WTC11 (cell line): ENCODE measurements at regions not wholly inside any gene's neighbourhood (a gene's known extent, or its start where the extent isn't known, plus 50 kb on each side); places are given as distances from the start of the nearest gene placed in this dataset.

ENCODE experiments used
- ATAC-seq: fragments of 200-7000 bp; cut with Tn5 transposase; 2 replicates; pipeline ENCODE4 v1.10.0; 2021; ENCODE audit warnings: mild to moderate bottlenecking, moderate library complexity
- CTCF ChIA-PET: fragments of 300-600 bp; sonication (Branson Sonifier 250); formaldehyde crosslinking; loops from one replicate; lab custom pipeline; 2021; ENCODE audit warnings: antibody characterized with exemption; lab: Charles Lee
- POLR2A ChIA-PET: fragments of 350-600 bp; sonication (Branson Sonifier 250); formaldehyde crosslinking; loops from one replicate; lab custom pipeline; 2021; ENCODE audit warnings: antibody characterized with exemption; lab: Charles Lee
- DNase-seq: peaks from one replicate; pipeline ENCODE4 v3.0.0; 2021; ENCODE audit warnings: low spot score
- H3K27ac Mint-ChIP-seq: 2 replicates; pipeline ENCODE4 v1.8.0; 2021; ENCODE audit warnings: mixed read lengths
- H3K27me3 Mint-ChIP-seq: 2 replicates; pipeline ENCODE4 v1.8.0; 2021; ENCODE audit warnings: low read depth, mild to moderate bottlenecking, moderate library complexity, mixed read lengths
- H3K36me3 Mint-ChIP-seq: 2 replicates; pipeline ENCODE4 v1.8.0; 2021; ENCODE audit warnings: mixed read lengths
- H3K4me1 Mint-ChIP-seq: 2 replicates; pipeline ENCODE4 v1.8.0; 2022; ENCODE audit warnings: mixed read lengths
- H3K4me3 Mint-ChIP-seq: 2 replicates; pipeline ENCODE4 v1.8.0; 2021; ENCODE audit warnings: mild to moderate bottlenecking, moderate library complexity, mixed read lengths
- H3K9me3 Mint-ChIP-seq: 2 replicates; pipeline ENCODE4 v1.8.0; 2021; ENCODE audit warnings: mixed read lengths
- ATF1 ChIP-seq: sonication (generic); formaldehyde crosslinking; IDR thresholded peaks from 2 replicates; pipeline ENCODE4 v1.8.1; 2023; ENCODE audit warnings: mild to moderate bottlenecking, moderate library complexity, missing genetic modification reagents
- FOXK1 ChIP-seq: sonication (generic); formaldehyde crosslinking; IDR thresholded peaks from 2 replicates; pipeline ENCODE4 v1.8.0; 2022; ENCODE audit warnings: mild to moderate bottlenecking, moderate library complexity, missing genetic modification reagents
- GRHL2 ChIP-seq: fragments of 250-450 bp; sonication (Bioruptor Pico); IDR thresholded peaks from 2 replicates; pipeline ENCODE4 v1.8.0; 2022; ENCODE audit warnings: mild to moderate bottlenecking, moderate library complexity; ENCODE audit not compliant: insufficient replicate concordance, severe bottlenecking
- KAT7 ChIP-seq: sonication (generic); formaldehyde crosslinking; IDR thresholded peaks from 2 replicates; pipeline ENCODE4 v1.8.1; 2023; ENCODE audit warnings: missing genetic modification reagents, mild to moderate bottlenecking, borderline replicate concordance
- NR2C2 ChIP-seq: sonication (generic); formaldehyde crosslinking; IDR thresholded peaks from 2 replicates; pipeline ENCODE4 v1.8.0; 2022; ENCODE audit warnings: mild to moderate bottlenecking, missing genetic modification reagents
- TCF7 ChIP-seq: sonication (generic); formaldehyde crosslinking; IDR thresholded peaks from 2 replicates; pipeline ENCODE4 v1.8.0; 2022; ENCODE audit warnings: mild to moderate bottlenecking, low read depth, missing genetic modification reagents, moderate library complexity
- ZBTB21 ChIP-seq: sonication (generic); formaldehyde crosslinking; IDR thresholded peaks from 2 replicates; pipeline ENCODE4 v1.8.1; 2023; ENCODE audit warnings: mild to moderate bottlenecking, missing genetic modification reagents, borderline replicate concordance
- ZNF219 ChIP-seq: sonication (generic); formaldehyde crosslinking; IDR thresholded peaks from 2 replicates; pipeline ENCODE4 v1.8.0; 2023; ENCODE audit warnings: missing genetic modification reagents, mild to moderate bottlenecking, borderline replicate concordance
- ZNF232 ChIP-seq: sonication (generic); formaldehyde crosslinking; IDR thresholded peaks from 2 replicates; pipeline ENCODE4 v1.8.0; 2022; ENCODE audit warnings: mild to moderate bottlenecking, missing genetic modification reagents
- TF ChIP-seq, protein P1 (sequence below): fragments of 200-600 bp; IDR thresholded peaks from 2 replicates; pipeline ENCODE4 v1.8.0; 2022; ENCODE audit warnings: antibody characterized with exemption
- TF ChIP-seq, protein P2 (sequence below): sonication (generic); formaldehyde crosslinking; IDR thresholded peaks from 2 replicates; pipeline ENCODE4 v1.8.0; 2022; ENCODE audit warnings: missing genetic modification reagents
- TF ChIP-seq, protein P3 (sequence below): sonication (generic); formaldehyde crosslinking; IDR thresholded peaks from 2 replicates; pipeline ENCODE4 v1.8.1; 2023; ENCODE audit warnings: mild to moderate bottlenecking, missing genetic modification reagents
- TF ChIP-seq, protein P4 (sequence below): sonication (generic); formaldehyde crosslinking; IDR thresholded peaks from 2 replicates; pipeline ENCODE4 v1.8.1; 2023; ENCODE audit warnings: mild to moderate bottlenecking, missing genetic modification reagents, moderate library complexity
- TF ChIP-seq, protein P5 (sequence below): sonication (generic); formaldehyde crosslinking; conservative IDR thresholded peaks from 2 replicates; pipeline ENCODE4 v1.8.1; 2023; ENCODE audit warnings: mild to moderate bottlenecking, low read depth, missing genetic modification reagents, moderate library complexity
- TF ChIP-seq, protein P6 (sequence below): fragments of 250-450 bp; sonication (Bioruptor Pico); IDR thresholded peaks from 2 replicates; pipeline ENCODE4 v2.1.2; 2022; ENCODE audit warnings: mild to moderate bottlenecking, moderate library complexity
- TF ChIP-seq, protein P7 (sequence below): fragments of 250-450 bp; sonication (Bioruptor Pico); IDR thresholded peaks from 2 replicates; pipeline ENCODE4 v1.8.0; 2021; ENCODE audit warnings: mild to moderate bottlenecking
- TF ChIP-seq, protein P8 (sequence below): sonication (generic); formaldehyde crosslinking; IDR thresholded peaks from 2 replicates; pipeline ENCODE4 v1.8.1; 2022; ENCODE audit warnings: low read depth, missing genetic modification reagents, borderline replicate concordance

DNA sequence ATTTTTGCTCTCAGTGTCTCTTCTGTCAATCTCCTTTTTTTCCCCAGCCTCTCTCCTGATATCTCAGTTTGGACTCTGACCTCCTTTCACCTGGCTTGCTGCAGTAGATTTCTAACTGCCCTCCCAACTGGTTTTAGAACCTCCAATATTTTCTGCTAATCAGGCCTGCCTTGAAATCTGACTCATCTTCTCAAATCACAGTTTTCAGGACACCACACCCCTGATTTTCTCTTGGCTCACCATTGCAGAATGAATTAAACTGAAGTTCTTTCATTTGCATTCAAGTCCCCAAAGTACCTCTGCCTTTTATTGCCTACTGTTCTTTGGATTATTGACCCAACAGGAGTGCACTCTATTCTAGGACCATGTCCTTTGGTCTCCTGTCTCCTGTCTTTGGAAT, 310.4 kb upstream of the TRPC7 start:
- H3K9me3 Mint-ChIP-seq: peaks cover 21% of the 10 kb centered on the region
- CTCF ChIA-PET: no interaction called here
- TF ChIP-seq, protein P1, sequence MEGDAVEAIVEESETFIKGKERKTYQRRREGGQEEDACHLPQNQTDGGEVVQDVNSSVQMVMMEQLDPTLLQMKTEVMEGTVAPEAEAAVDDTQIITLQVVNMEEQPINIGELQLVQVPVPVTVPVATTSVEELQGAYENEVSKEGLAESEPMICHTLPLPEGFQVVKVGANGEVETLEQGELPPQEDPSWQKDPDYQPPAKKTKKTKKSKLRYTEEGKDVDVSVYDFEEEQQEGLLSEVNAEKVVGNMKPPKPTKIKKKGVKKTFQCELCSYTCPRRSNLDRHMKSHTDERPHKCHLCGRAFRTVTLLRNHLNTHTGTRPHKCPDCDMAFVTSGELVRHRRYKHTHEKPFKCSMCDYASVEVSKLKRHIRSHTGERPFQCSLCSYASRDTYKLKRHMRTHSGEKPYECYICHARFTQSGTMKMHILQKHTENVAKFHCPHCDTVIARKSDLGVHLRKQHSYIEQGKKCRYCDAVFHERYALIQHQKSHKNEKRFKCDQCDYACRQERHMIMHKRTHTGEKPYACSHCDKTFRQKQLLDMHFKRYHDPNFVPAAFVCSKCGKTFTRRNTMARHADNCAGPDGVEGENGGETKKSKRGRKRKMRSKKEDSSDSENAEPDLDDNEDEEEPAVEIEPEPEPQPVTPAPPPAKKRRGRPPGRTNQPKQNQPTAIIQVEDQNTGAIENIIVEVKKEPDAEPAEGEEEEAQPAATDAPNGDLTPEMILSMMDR: no peak
- TF ChIP-seq NR2C2 (no peak), KAT7 (CRISPR knock-in tag) (no peak), ZBTB21 (no peak), TCF7 (CRISPR knock-in tag) (no peak), ZNF219 (CRISPR knock-in tag) (no peak)
- TF ChIP-seq, protein P2, sequence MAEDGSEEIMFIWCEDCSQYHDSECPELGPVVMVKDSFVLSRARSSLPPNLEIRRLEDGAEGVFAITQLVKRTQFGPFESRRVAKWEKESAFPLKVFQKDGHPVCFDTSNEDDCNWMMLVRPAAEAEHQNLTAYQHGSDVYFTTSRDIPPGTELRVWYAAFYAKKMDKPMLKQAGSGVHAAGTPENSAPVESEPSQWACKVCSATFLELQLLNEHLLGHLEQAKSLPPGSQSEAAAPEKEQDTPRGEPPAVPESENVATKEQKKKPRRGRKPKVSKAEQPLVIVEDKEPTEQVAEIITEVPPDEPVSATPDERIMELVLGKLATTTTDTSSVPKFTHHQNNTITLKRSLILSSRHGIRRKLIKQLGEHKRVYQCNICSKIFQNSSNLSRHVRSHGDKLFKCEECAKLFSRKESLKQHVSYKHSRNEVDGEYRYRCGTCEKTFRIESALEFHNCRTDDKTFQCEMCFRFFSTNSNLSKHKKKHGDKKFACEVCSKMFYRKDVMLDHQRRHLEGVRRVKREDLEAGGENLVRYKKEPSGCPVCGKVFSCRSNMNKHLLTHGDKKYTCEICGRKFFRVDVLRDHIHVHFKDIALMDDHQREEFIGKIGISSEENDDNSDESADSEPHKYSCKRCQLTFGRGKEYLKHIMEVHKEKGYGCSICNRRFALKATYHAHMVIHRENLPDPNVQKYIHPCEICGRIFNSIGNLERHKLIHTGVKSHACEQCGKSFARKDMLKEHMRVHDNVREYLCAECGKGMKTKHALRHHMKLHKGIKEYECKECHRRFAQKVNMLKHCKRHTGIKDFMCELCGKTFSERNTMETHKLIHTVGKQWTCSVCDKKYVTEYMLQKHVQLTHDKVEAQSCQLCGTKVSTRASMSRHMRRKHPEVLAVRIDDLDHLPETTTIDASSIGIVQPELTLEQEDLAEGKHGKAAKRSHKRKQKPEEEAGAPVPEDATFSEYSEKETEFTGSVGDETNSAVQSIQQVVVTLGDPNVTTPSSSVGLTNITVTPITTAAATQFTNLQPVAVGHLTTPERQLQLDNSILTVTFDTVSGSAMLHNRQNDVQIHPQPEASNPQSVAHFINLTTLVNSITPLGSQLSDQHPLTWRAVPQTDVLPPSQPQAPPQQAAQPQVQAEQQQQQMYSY (CRISPR knock-in tag): no peak
- TF ChIP-seq, protein P3, sequence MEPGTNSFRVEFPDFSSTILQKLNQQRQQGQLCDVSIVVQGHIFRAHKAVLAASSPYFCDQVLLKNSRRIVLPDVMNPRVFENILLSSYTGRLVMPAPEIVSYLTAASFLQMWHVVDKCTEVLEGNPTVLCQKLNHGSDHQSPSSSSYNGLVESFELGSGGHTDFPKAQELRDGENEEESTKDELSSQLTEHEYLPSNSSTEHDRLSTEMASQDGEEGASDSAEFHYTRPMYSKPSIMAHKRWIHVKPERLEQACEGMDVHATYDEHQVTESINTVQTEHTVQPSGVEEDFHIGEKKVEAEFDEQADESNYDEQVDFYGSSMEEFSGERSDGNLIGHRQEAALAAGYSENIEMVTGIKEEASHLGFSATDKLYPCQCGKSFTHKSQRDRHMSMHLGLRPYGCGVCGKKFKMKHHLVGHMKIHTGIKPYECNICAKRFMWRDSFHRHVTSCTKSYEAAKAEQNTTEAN (CRISPR knock-in tag): no peak
- TF ChIP-seq, all 79 proteins: peak for 0
- ATAC-seq (no peak), DNase-seq (no peak)
- Mint-ChIP-seq H3K4me1 (peaks cover 24% of the 10 kb centered on the region), H3K27ac (no peak overlapping the region), H3K4me3 (no peak overlapping the region), H3K27me3 (no peaks in the 10 kb centered on the region), H3K36me3 (peaks cover 18% of the 10 kb centered on the region)
- POLR2A ChIA-PET: no interaction called here

DNA sequence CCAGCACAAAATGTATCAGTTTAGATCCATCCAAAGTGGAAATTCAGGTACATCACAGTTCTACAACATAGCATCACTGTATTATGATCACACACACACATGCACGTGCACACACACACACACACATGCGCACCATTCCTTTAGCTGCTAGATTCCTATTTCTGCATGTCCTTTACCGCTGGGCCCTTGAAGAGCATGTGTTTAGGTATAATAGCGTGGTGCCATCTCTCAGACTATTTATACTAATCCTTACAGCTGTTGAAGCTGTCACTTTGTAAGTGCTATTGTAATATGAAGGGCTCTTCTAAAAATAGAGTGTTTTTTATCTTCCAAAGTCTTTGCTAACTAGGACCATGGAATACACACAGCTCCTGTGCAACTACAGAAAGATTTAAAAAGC, 308.8 kb upstream of the TRPC7 start:
- ATAC-seq: no peak
- no peak overlapping the region for H3K27ac Mint-ChIP-seq
- no peak overlapping the region for H3K4me3 Mint-ChIP-seq
- no peak for DNase-seq
- H3K36me3 Mint-ChIP-seq: peaks cover 7% of the 10 kb centered on the region
- H3K27me3 Mint-ChIP-seq: no peaks in the 10 kb centered on the region
- H3K9me3 Mint-ChIP-seq: peaks cover 10% of the 10 kb centered on the region
- CTCF ChIA-PET: interaction anchor here (1.0 to 1.4 kb wide), 2 partner anchors 12 to 96 kb away, joined by 3 to 5 read pairs; no protein-coding TSS in a partner anchor
- POLR2A ChIA-PET: no interaction called here
- no peak for TF ChIP-seq ZNF219 (CRISPR knock-in tag)
- no peak for TF ChIP-seq GRHL2
- TF ChIP-seq, protein P3 (CRISPR knock-in tag): no peak
- no peak for TF ChIP-seq ZNF232 (CRISPR knock-in tag)
- TF ChIP-seq FOXK1 (CRISPR knock-in tag): no peak
- TF ChIP-seq NR2C2: no peak
- TF ChIP-seq, protein P4, sequence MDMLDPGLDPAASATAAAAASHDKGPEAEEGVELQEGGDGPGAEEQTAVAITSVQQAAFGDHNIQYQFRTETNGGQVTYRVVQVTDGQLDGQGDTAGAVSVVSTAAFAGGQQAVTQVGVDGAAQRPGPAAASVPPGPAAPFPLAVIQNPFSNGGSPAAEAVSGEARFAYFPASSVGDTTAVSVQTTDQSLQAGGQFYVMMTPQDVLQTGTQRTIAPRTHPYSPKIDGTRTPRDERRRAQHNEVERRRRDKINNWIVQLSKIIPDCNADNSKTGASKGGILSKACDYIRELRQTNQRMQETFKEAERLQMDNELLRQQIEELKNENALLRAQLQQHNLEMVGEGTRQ: no peak
- TF ChIP-seq, protein P5, sequence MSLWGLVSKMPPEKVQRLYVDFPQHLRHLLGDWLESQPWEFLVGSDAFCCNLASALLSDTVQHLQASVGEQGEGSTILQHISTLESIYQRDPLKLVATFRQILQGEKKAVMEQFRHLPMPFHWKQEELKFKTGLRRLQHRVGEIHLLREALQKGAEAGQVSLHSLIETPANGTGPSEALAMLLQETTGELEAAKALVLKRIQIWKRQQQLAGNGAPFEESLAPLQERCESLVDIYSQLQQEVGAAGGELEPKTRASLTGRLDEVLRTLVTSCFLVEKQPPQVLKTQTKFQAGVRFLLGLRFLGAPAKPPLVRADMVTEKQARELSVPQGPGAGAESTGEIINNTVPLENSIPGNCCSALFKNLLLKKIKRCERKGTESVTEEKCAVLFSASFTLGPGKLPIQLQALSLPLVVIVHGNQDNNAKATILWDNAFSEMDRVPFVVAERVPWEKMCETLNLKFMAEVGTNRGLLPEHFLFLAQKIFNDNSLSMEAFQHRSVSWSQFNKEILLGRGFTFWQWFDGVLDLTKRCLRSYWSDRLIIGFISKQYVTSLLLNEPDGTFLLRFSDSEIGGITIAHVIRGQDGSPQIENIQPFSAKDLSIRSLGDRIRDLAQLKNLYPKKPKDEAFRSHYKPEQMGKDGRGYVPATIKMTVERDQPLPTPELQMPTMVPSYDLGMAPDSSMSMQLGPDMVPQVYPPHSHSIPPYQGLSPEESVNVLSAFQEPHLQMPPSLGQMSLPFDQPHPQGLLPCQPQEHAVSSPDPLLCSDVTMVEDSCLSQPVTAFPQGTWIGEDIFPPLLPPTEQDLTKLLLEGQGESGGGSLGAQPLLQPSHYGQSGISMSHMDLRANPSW: no peak
- TF ChIP-seq, protein P6, sequence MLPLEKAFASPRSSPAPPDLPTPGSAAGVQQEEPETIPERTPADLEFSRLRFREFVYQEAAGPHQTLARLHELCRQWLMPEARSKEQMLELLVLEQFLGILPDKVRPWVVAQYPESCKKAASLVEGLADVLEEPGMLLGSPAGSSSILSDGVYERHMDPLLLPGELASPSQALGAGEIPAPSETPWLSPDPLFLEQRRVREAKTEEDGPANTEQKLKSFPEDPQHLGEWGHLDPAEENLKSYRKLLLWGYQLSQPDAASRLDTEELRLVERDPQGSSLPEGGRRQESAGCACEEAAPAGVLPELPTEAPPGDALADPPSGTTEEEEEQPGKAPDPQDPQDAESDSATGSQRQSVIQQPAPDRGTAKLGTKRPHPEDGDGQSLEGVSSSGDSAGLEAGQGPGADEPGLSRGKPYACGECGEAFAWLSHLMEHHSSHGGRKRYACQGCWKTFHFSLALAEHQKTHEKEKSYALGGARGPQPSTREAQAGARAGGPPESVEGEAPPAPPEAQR (CRISPR knock-in tag): no peak
- TF ChIP-seq, protein P7, sequence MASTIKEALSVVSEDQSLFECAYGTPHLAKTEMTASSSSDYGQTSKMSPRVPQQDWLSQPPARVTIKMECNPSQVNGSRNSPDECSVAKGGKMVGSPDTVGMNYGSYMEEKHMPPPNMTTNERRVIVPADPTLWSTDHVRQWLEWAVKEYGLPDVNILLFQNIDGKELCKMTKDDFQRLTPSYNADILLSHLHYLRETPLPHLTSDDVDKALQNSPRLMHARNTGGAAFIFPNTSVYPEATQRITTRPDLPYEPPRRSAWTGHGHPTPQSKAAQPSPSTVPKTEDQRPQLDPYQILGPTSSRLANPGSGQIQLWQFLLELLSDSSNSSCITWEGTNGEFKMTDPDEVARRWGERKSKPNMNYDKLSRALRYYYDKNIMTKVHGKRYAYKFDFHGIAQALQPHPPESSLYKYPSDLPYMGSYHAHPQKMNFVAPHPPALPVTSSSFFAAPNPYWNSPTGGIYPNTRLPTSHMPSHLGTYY (CRISPR knock-in tag): no peak
- TF ChIP-seq, protein P8, sequence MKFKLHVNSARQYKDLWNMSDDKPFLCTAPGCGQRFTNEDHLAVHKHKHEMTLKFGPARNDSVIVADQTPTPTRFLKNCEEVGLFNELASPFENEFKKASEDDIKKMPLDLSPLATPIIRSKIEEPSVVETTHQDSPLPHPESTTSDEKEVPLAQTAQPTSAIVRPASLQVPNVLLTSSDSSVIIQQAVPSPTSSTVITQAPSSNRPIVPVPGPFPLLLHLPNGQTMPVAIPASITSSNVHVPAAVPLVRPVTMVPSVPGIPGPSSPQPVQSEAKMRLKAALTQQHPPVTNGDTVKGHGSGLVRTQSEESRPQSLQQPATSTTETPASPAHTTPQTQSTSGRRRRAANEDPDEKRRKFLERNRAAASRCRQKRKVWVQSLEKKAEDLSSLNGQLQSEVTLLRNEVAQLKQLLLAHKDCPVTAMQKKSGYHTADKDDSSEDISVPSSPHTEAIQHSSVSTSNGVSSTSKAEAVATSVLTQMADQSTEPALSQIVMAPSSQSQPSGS (CRISPR knock-in tag): no peak
- no peak for TF ChIP-seq ATF1 (CRISPR knock-in tag)
- H3K4me1 Mint-ChIP-seq: peaks cover 24% of the 10 kb centered on the region
